Heart right ventricle (tissue), 16 donors: ENCODE measurements at regions not wholly inside any gene's neighbourhood (a gene's known extent, or its start where the extent isn't known, plus 50 kb on each side); places are given as distances from the start of the nearest gene placed in this dataset.
"Not testable (repeated sequence)": the region's sequence is repeated elsewhere in the genome, so short reads cannot be mapped to it uniquely, and the experiment has no call there.

Experiments
- ATAC-seq, 8 donors: fragments of 200-7000 bp; cut with Tn5 transposase; one replicate each; pipeline ENCODE4 v1.9.1; 2020; ENCODE audit warnings: mild to moderate bottlenecking in 8 of 8, moderate library complexity in 8 of 8, moderate number of reproducible peaks in 1 of 8
- DNase-seq, 2 donors: peaks; one replicate each; pipeline ENCODE4 v3.0.0-alpha.2; 2020
- H3K27ac ChIP-seq, 10 donors: fragments of 200-600 bp; sonication (generic) in 2 of 10; one replicate each; pipeline versions ENCODE4 v1.5.0 to v1.8.0; 2020 to 2022; ENCODE audit warnings: mild to moderate bottlenecking in 3 of 10
- H3K27me3 ChIP-seq, 7 donors: fragments of 200-600 bp; one replicate each; pipeline ENCODE4 v1.8.0; 2021 to 2022; ENCODE audit warnings: mild to moderate bottlenecking in 2 of 7
- H3K36me3 ChIP-seq, 9 donors: fragments of 200-600 bp; sonication (generic) in 1 of 9; one replicate each; pipeline versions ENCODE4 v1.5.0 to v1.8.0; 2020 to 2022; ENCODE audit warnings: mild to moderate bottlenecking in 2 of 9
- H3K4me1 ChIP-seq, 9 donors: fragments of 200-600 bp; sonication (generic) in 1 of 9; one replicate each; pipeline versions ENCODE4 v1.5.0 to v1.8.0; 2020 to 2022; ENCODE audit warnings: mild to moderate bottlenecking in 4 of 9
- H3K4me3 ChIP-seq, 10 donors: fragments of 200-600 bp; sonication (generic) in 2 of 10; one replicate each; pipeline versions ENCODE4 v1.5.0 to v1.8.0; 2020 to 2022; ENCODE audit warnings: mild to moderate bottlenecking in 7 of 10, moderate library complexity in 2 of 10
- H3K9me3 ChIP-seq, 11 donors: fragments of 200-600 bp in 10 of 11; sonication (generic) in 2 of 11; one replicate each; pipeline versions ENCODE4 v1.5.0 to v1.8.0; 2013 to 2022; ENCODE audit warnings: mild to moderate bottlenecking in 2 of 11, control low read depth in 1 of 11, moderate library complexity in 1 of 11
- CTCF ChIP-seq, 9 donors: fragments of 200-600 bp; sonication (generic) in 2 of 9; IDR thresholded peaks; one replicate each; pipeline versions ENCODE4 v1.5.0 to v1.8.0; 2021 to 2022; ENCODE audit warnings: antibody characterized with exemption in 9 of 9, mild to moderate bottlenecking in 5 of 9, moderate library complexity in 1 of 9
- WGBS, 2 donors: extraction: QIAGEN DNeasy Blood & Tissue Kit; methylation state at CpG; one replicate each; pipeline ENCODE4 v1.1.7; 2013; ENCODE audit warnings: inconsistent platforms in 1 of 2; 5-methylcytosine and 5-hydroxymethylcytosine counted together
- intact Hi-C, 10 donors: fragments of 100-400 bp; cut with DNase I; formaldehyde crosslinking; loops; one replicate each; pipeline versions ENCODE4 v1.11.1 to v1.14.2; 2022
- donor health status: Arrhythmogenic right ventricular cardiomyopathy.
- donor health status: ischemic (EF 13 %, LVEDD 7.1; RV severe dilation, severe dysfunction).
- donor health status: healthy with polysubstance abuse.
- donor health status: DM: no; HTN: yes; CAD: no.
- donor health status: DM: no; HTN: no; CAD: no.
- donor health status: ischemic (EF 25% LVEDD 6.9; RV normal size, moderate dysfunction).
- donor health status: ischemic (EF 25% LVEDD 5.7; RV mildly dilated, moderate dysfunction).
- donor health status: healthy.
- donor health status: DM: yes; HTN: yes; CAD: no.
- donor health status: Ischemic cardiomyopathy.
- donor health status: ischemic (EF 35%, LVEDD 5.7; RV mildly dilated, moderate dysfunction).
- donor health status: nonischemic (EF 11% LVEDD 7.7; RV severe dilation, severe dysfunction).
- donor health status: DM: yes; HTN: yes; CAD: no.
- donor health status: PGD.
- donor health status: ischemic (EF 29% LVEDD 5.4; RV normal size, mild dysfunction).
- donor health status: nonischemic (EF 23%, LVEDD 6.1; RV moderate dilation, normal function).

- no peak overlapping the region for H3K27ac ChIP-seq
- no peak for DNase-seq
- H3K27me3 ChIP-seq, result peaks cover 0 to 7% (median 0%) of the 10 kb centered on the region in 7 donors
- TF ChIP-seq CTCF (IDR thresholded peaks at IDR 0.05), result no peak
- intact Hi-C loops, result no loop called here
- H3K9me3 ChIP-seq, result peaks cover 0 to 16% (median 0%) of the 10 kb centered on the region in 11 donors
- no peak overlapping the region for H3K4me3 ChIP-seq
- H3K4me1 ChIP-seq, result no peaks in the 10 kb centered on the region
- no peaks in the 10 kb centered on the region for H3K36me3 ChIP-seq
- ATAC-seq, result no peak
These were observed 108.9 kb upstream of the RFX8 start for GRCh38 chr2:101583861-101584260.

GRCh38 chr2:101581675-101582299 lies 106.9 kb upstream of the RFX8 start:
- H3K36me3 ChIP-seq, result no peaks in the 10 kb centered on the region
- 91 to 96% methylated on average over 7 of the region's 7 CpGs for WGBS, 2 donors
- H3K4me1 ChIP-seq, result peaks cover 0 to 8% (median 0%) of the 10 kb centered on the region in 9 donors
- peaks cover 0 to 16% (median 0%) of the 10 kb centered on the region in 7 donors for H3K27me3 ChIP-seq
- no peak for TF ChIP-seq CTCF (IDR thresholded peaks at IDR 0.05)
- peaks cover 0 to 11% (median 0%) of the 10 kb centered on the region in 11 donors for H3K9me3 ChIP-seq
- no peak for ATAC-seq
- no peak overlapping the region for H3K4me3 ChIP-seq
- intact Hi-C loops, result no loop called here
- no peak overlapping the region for H3K27ac ChIP-seq
- DNase-seq, result no peak

- DNase-seq (no peak), ATAC-seq (no peak)
- no peak overlapping the region for H3K27ac ChIP-seq
- H3K4me3 ChIP-seq, result no peak overlapping the region
- peaks cover 0 to 16% (median 0%) of the 10 kb centered on the region in 7 donors for H3K27me3 ChIP-seq
- no peak for TF ChIP-seq CTCF (IDR thresholded peaks at IDR 0.05)
- 95 to 99% methylated on average over 5 of the region's 5 CpGs for WGBS, 2 donors
- H3K4me1 ChIP-seq, result peaks cover 0 to 8% (median 0%) of the 10 kb centered on the region in 9 donors
- no peaks in the 10 kb centered on the region for H3K36me3 ChIP-seq
- intact Hi-C loops, result no loop called here
- H3K9me3 ChIP-seq, result peaks cover 0 to 8% (median 0%) of the 10 kb centered on the region in 11 donors
These were observed 105.6 kb upstream of the RFX8 start for GRCh38 chr2:101580528-101580927.

- intact Hi-C loops, result no loop called here
- Histone ChIP-seq H3K27ac (no peak overlapping the region), H3K9me3 (no peaks in the 10 kb centered on the region), H3K4me3 (no peak overlapping the region), H3K36me3 (no peaks in the 10 kb centered on the region), H3K4me1 (peaks cover 0 to 8% (median 0%) of the 10 kb centered on the region in 9 donors), H3K27me3 (peaks cover 0 to 16% (median 0%) of the 10 kb centered on the region in 7 donors)
- ATAC-seq (no peak), DNase-seq (no peak)
- WGBS, 2 donors, result 94 to 98% methylated on average over 1 of the region's 1 CpG
- no peak for TF ChIP-seq CTCF (IDR thresholded peaks at IDR 0.05)
These were observed 103.8 kb upstream of the RFX8 start for GRCh38 chr2:101578671-101579070.

- H3K36me3 ChIP-seq, H3K9me3 ChIP-seq, DNase-seq, intact Hi-C loops, H3K27ac ChIP-seq, H3K4me3 ChIP-seq, ATAC-seq, H3K4me1 ChIP-seq: not testable (repeated sequence)
- H3K27me3 ChIP-seq, result peaks cover 0 to 16% (median 0%) of the 10 kb centered on the region in 7 donors
- WGBS, 2 donors, result 91 to 95% methylated on average over 4 of the region's 4 CpGs
These were observed 103.2 kb upstream of the RFX8 start for GRCh38 chr2:101578135-101578534.
